Effector memory CD4-positive, alpha-beta T cell (primary cell): ENCODE measurements at regions not wholly inside any gene's neighbourhood (a gene's known extent, or its start where the extent isn't known, plus 50 kb on each side); places are given as distances from the start of the nearest gene placed in this dataset.
"Not testable (repeated sequence)": the region's sequence is repeated elsewhere in the genome, so short reads cannot be mapped to it uniquely, and the experiment has no call there.

Experiments
- DNase-seq, 3 donors: peaks; one replicate each; pipeline ENCODE4 v3.0.0-alpha.2; 2020
- H3K27ac ChIP-seq: 2 replicates; pipeline ENCODE4 v1.7.0; 2013; ENCODE audit warnings: mild to moderate bottlenecking, low read length, moderate library complexity; ENCODE audit not compliant: insufficient read depth, poor library complexity, severe bottlenecking
- H3K27me3 ChIP-seq: replicated peaks from 2 replicates; pipeline ENCODE4 v1.7.0; 2013; ENCODE audit warnings: mild to moderate bottlenecking, low read length; ENCODE audit not compliant: insufficient read depth, control insufficient read depth, poor library complexity, severe bottlenecking
- H3K36me3 ChIP-seq: 2 replicates; pipeline ENCODE4 v1.7.0; 2013; ENCODE audit warnings: mild to moderate bottlenecking, low read length, moderate library complexity; ENCODE audit not compliant: control insufficient read depth, insufficient read depth
- H3K4me1 ChIP-seq: 2 replicates; pipeline ENCODE4 v1.7.0; 2013; ENCODE audit warnings: low read length, mild to moderate bottlenecking; ENCODE audit not compliant: control insufficient read depth, insufficient read depth, poor library complexity, severe bottlenecking
- H3K4me3 ChIP-seq: 2 replicates; pipeline ENCODE4 v1.7.0; 2013; ENCODE audit warnings: low read length, low read depth, mild to moderate bottlenecking; ENCODE audit not compliant: insufficient read depth, poor library complexity, severe bottlenecking
- H3K9me3 ChIP-seq: 2 replicates; pipeline ENCODE4 v1.7.0; 2013; ENCODE audit warnings: mild to moderate bottlenecking, low read length, moderate library complexity; ENCODE audit not compliant: control insufficient read depth

- H3K36me3 ChIP-seq, DNase-seq: not testable (repeated sequence)
These were observed 108.5 kb upstream of the ECI2 start for GRCh38 chr6:4243832-4244231.

DNA sequence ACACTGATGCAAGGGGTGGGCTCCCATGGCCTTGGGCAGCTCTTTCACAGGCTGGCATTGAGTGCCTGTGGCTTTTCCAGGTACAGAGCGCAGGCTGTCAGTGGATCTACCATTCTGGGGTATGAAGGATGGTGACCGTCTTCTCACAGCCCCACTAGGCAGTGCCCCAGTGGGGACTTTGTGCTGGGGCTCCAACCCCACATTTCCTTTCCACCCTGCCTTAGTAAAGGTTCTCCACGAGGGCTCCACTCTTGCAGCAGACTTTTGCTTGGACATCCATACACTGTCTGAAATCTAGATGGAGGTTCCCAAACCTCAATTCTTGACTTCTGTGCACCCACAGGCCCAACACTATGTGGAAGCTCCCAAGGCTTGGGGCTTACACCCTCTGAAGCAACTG is 107.9 kb upstream of the ECI2 start:
- Histone ChIP-seq H3K9me3 (no peaks in the 10 kb centered on the region), H3K27me3 (no peaks in the 10 kb centered on the region), H3K4me1 (no peaks in the 10 kb centered on the region), H3K36me3 (no peaks in the 10 kb centered on the region), H3K4me3 (no peak overlapping the region), H3K27ac (no peak overlapping the region)
- no peak for DNase-seq

More at GRCh38 chr6:4243832-4244231, 108.5 kb upstream of the ECI2 start:
- not testable (repeated sequence) for H3K27me3 ChIP-seq, H3K4me3 ChIP-seq, H3K9me3 ChIP-seq, H3K4me1 ChIP-seq, H3K27ac ChIP-seq

DNA sequence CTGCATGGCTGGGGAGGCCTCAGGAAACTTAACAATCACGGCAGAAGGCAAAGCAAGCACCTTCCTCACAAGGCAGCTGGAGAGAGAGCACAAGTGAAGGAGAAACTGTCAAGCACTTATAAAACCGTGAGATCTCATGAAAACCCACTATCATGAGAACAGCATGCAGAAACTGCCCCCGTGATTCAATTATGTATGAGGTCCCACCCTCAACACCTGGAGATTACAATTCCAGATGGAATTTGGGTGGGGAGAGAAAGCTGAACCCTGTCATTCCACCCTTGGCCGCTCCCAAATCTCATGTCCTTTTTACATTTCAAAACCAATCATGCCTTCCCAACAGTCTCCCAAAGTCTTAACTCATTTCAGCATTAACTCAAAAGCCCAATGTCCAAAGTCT is 107.2 kb upstream of the ECI2 start:
- Histone ChIP-seq H3K27me3 (no peaks in the 10 kb centered on the region), H3K27ac (no peak overlapping the region), H3K9me3 (no peaks in the 10 kb centered on the region), H3K4me3 (no peak overlapping the region), H3K4me1 (no peaks in the 10 kb centered on the region), H3K36me3 (no peaks in the 10 kb centered on the region)
- no peak for DNase-seq

DNA sequence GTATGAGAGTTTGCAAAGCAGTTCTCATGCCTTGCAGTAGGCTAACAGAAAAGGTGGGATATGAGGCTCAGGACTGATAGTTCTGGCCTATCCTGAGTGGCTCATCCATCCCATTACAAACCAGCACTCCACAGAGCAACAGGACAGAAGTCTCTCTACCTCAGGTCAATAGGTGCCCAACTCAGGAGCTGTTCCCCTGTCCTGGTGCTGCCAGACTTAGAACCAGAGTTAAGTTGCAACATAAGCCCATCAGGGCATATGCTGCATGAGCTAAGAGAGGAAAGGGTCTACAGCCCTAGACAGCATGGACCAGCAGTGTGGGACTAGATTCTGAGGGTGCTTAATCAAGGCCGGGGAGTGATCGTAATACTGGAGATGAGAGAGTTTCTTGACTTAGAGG is 104.8 kb upstream of the ECI2 start:
- H3K27me3 ChIP-seq = no peaks in the 10 kb centered on the region
- H3K27ac ChIP-seq = no peak overlapping the region
- no peak overlapping the region for H3K4me3 ChIP-seq
- no peak for DNase-seq
- H3K4me1 ChIP-seq = no peaks in the 10 kb centered on the region
- H3K9me3 ChIP-seq = no peaks in the 10 kb centered on the region
- no peaks in the 10 kb centered on the region for H3K36me3 ChIP-seq

GRCh38 chr6:4225161-4225872 is 89.9 kb upstream of the ECI2 start:
- no peak for DNase-seq
- H3K36me3 ChIP-seq = no peaks in the 10 kb centered on the region
- no peaks in the 10 kb centered on the region for H3K27me3 ChIP-seq
- H3K4me1 ChIP-seq = no peaks in the 10 kb centered on the region
- no peaks in the 10 kb centered on the region for H3K9me3 ChIP-seq
- no peak overlapping the region for H3K27ac ChIP-seq
- H3K4me3 ChIP-seq = no peak overlapping the region

- no peak for DNase-seq
- H3K27me3 ChIP-seq = no peaks in the 10 kb centered on the region
These were observed 88.9 kb upstream of the ECI2 start for GRCh38 chr6:4224067-4224978.

GRCh38 chr6:4220558-4220957 is 85.2 kb upstream of the ECI2 start:
- no peaks in the 10 kb centered on the region for H3K9me3 ChIP-seq
- no peaks in the 10 kb centered on the region for H3K27me3 ChIP-seq
- H3K36me3 ChIP-seq = no peaks in the 10 kb centered on the region
- DNase-seq = no peak
- H3K4me1 ChIP-seq = no peaks in the 10 kb centered on the region
- H3K27ac ChIP-seq = no peak overlapping the region
- no peak overlapping the region for H3K4me3 ChIP-seq

More at GRCh38 chr6:4224067-4224978, 88.9 kb upstream of the ECI2 start:
- Histone ChIP-seq H3K4me1 (no peaks in the 10 kb centered on the region), H3K4me3 (no peak overlapping the region), H3K27ac (no peak overlapping the region), H3K36me3 (no peaks in the 10 kb centered on the region), H3K9me3 (no peaks in the 10 kb centered on the region)

DNA sequence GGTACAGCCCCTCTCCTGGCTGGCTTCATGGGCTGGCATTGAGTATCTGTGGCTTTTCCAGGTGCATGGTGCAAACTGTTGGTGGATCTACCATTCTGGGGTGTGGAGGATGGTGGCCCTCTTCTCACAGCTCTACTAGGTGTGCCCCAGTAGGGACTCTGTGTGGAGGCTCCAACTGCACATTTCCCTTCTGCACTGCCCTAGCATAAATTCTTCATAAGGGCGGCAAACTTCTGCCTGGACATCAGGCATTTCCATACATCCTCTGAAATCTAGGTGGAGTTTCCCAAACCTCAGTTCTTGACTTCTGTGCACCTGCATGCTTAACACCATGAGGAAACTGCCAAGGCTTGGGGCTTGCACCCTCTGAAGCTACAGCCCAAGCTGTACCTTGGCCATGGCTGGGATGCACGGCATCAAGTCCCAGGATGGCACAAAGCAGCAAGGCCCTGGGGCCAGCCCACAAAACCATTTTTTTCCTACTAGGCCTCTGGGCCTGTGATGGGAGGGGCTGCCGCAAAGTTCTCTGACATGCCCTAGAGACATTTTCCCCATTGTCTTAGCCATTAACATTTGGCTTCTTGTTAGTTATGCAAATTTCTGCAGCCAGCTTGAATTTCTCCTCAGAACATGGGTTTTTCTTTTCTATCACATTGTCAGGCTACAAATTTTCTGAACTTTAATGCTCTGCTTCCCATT is 83.4 kb upstream of the ECI2 start:
- not testable (repeated sequence) for H3K4me1 ChIP-seq, H3K36me3 ChIP-seq, H3K27ac ChIP-seq, H3K4me3 ChIP-seq, H3K27me3 ChIP-seq, H3K9me3 ChIP-seq, DNase-seq

DNA sequence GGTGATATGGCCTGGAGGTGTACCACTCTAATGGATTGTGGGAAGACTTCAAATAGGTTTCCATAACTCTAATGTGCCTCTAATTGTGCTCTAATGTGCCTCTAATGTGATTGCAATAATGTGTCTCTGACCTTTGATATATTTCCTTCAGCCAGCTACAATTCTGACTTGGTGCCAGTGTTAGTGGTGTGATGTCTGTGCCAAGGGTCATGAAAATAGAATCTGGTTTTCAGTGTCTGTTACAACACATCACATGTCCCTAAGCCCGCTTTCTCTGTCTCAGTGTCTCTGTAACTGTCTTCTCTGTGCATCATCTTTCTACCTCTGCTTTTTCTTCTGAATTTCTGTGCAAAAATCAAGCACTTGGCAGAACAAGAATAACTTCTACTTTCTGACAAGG is 77.2 kb upstream of the ECI2 start:
- DNase-seq = no peak
- Histone ChIP-seq H3K9me3 (no peaks in the 10 kb centered on the region), H3K4me1 (no peaks in the 10 kb centered on the region), H3K4me3 (no peak overlapping the region), H3K36me3 (no peaks in the 10 kb centered on the region), H3K27ac (no peak overlapping the region), H3K27me3 (no peaks in the 10 kb centered on the region)
